Sigmoid colon (tissue), 4 donors: ENCODE measurements at regions not wholly inside any gene's neighbourhood (a gene's known extent, or its start where the extent isn't known, plus 50 kb on each side); places are given as distances from the start of the nearest gene placed in this dataset.

Experiments used
- CTCF ChIP-seq, 4 experiments: fragments of 450-650 bp in 3 of 4; fragments of 200-600 bp in 1 of 4; IDR thresholded peaks; one replicate each; pipeline ENCODE4 v1.5.1; 2016 to 2019; ENCODE audit warnings: antibody characterized with exemption in 4 of 4, mild to moderate bottlenecking in 3 of 4, moderate library complexity in 2 of 4
- POLR2AphosphoS5 ChIP-seq, 4 donors: sonication (generic); formaldehyde crosslinking; IDR thresholded peaks; one replicate each; pipeline ENCODE4 v1.6.1; 2017; ENCODE audit warnings: antibody characterized with exemption in 4 of 4

GRCh38 chr20:59411589-59411988 lies 111.2 kb downstream of the EDN3 start:
- no peak for TF ChIP-seq CTCF (IDR thresholded peaks at IDR 0.05)
- TF ChIP-seq POLR2AphosphoS5 (IDR thresholded peaks at IDR 0.05) = no peak
